ENCODE measurements at regions not wholly inside any gene's neighbourhood (a gene's known extent, or its start where the extent isn't known, plus 50 kb on each side); places are given as distances from the start of the nearest gene placed in this dataset.

- TF ChIP-seq CTCF (IDR thresholded peaks at IDR 0.05): no peak
- no peak for TF ChIP-seq EP300 (IDR thresholded peaks at IDR 0.05; ENCODE audit: low read depth)
- TF ChIP-seq POLR2A (IDR thresholded peaks at IDR 0.05): no peak
- TF ChIP-seq POLR2AphosphoS5 (IDR thresholded peaks at IDR 0.05): no peak
Measured at GRCh38 chr18:38606841-38607240, 1041.2 kb upstream of the CELF4 start.
